HUES64 (cell line): ENCODE measurements at regions not wholly inside any gene's neighbourhood (a gene's known extent, or its start where the extent isn't known, plus 50 kb on each side); places are given as distances from the start of the nearest gene placed in this dataset.

Source experiments
- H3K27ac ChIP-seq: 2 replicates; pipeline ENCODE4 v1.7.0; 2013; ENCODE audit warnings: low read depth, low read length, inconsistent platforms
- H3K27me3 ChIP-seq: 2 replicates; pipeline ENCODE4 v1.6.1; 2013; ENCODE audit warnings: mild to moderate bottlenecking, low read length; ENCODE audit not compliant: insufficient read depth
- H3K36me3 ChIP-seq: 2 replicates; pipeline ENCODE4 v1.6.1; 2013; ENCODE audit warnings: mild to moderate bottlenecking, low read length; ENCODE audit not compliant: insufficient read depth
- H3K4me1 ChIP-seq: 2 replicates; pipeline ENCODE4 v1.6.1; 2013; ENCODE audit warnings: mild to moderate bottlenecking, low read length, moderate library complexity; ENCODE audit not compliant: insufficient read depth
- H3K4me3 ChIP-seq: 2 replicates; pipeline ENCODE4 v1.5.1; 2013; ENCODE audit warnings: mild to moderate bottlenecking, low read length, moderate library complexity
- H3K9ac ChIP-seq: 2 replicates; pipeline ENCODE4 v1.6.1; 2013; ENCODE audit warnings: mild to moderate bottlenecking, low read depth, low read length
- H3K9me3 ChIP-seq: 2 replicates; pipeline ENCODE4 v1.6.1; 2013; ENCODE audit warnings: low read depth, low read length; ENCODE audit not compliant: insufficient read depth
- WGBS: fragments of 150-250, 120-280 bp; methylation state at CpG from one replicate; pipeline ENCODE4 v1.1.7; 2013; ENCODE audit warnings: missing lambda C conversion rate; 5-methylcytosine and 5-hydroxymethylcytosine counted together

- 100% methylated on average over 2 of the region's 2 CpGs for WGBS
- H3K27ac ChIP-seq: no peak overlapping the region
- no peaks in the 10 kb centered on the region for H3K9me3 ChIP-seq
- no peaks in the 10 kb centered on the region for H3K27me3 ChIP-seq
- H3K9ac ChIP-seq: no peak overlapping the region
- H3K4me3 ChIP-seq: no peak overlapping the region
- H3K36me3 ChIP-seq: no peaks in the 10 kb centered on the region
- H3K4me1 ChIP-seq: no peaks in the 10 kb centered on the region
Measured at GRCh38 chr3:159326998-159327397, 525.1 kb downstream of the MFSD1 start.

DNA sequence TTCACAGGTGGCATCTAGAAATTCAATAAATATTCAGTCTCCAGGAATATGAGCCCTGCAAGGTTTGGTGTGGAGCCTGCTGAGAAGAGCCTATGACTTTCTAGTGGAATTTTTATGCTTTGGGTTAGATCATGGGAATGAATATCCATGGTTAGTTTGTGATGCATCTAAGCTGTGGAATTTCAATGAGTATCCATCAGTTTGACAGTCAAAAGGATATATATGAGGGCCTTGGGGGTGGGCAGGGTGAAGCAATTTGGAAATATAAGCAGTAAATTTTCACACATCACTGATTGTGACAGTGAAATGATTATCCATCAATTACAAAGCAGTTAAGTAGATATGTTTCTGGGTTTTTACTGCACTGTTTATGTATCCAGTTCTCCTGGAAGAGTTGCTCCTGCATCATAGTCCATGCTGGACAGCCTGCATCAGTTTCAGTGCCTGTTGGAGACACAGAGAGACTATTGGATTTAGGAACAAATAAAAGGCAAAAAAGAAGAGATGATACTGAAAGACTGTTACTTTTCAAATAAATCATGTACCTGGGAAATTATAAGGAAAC lies 530.8 kb downstream of the MFSD1 start:
- H3K27ac ChIP-seq: no peak overlapping the region

DNA sequence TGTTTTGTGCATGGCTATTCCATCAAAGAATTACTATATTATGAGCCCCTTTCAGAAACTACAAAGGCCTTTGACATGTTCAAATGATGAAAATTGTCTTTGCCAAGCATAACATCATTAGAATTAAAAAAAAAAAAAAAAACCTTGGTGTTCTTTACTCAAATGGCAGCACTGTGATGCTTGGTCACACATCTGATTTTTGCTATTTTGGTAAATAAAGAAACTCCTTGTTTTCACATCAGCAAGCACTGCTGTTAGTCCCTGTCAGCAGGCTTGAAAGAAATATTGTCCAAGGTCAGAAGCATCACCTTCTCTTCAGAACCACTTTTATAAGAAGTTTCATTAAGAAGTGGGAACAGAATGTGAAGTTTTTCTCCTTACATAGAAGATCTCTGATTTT lies 537.3 kb downstream of the MFSD1 start:
- Histone ChIP-seq H3K4me1 (no peaks in the 10 kb centered on the region), H3K27me3 (no peaks in the 10 kb centered on the region), H3K9ac (no peak overlapping the region), H3K4me3 (no peak overlapping the region), H3K27ac (no peak overlapping the region), H3K9me3 (peaks cover 9% of the 10 kb centered on the region; the same call in 1 of the 2 replicates), H3K36me3 (no peaks in the 10 kb centered on the region)

More for the DNA sequence above, 530.8 kb downstream of the MFSD1 start:
- Histone ChIP-seq H3K4me1 (no peaks in the 10 kb centered on the region), H3K4me3 (no peak overlapping the region), H3K9me3 (no peaks in the 10 kb centered on the region), H3K9ac (no peak overlapping the region), H3K36me3 (no peaks in the 10 kb centered on the region), H3K27me3 (no peaks in the 10 kb centered on the region)

DNA sequence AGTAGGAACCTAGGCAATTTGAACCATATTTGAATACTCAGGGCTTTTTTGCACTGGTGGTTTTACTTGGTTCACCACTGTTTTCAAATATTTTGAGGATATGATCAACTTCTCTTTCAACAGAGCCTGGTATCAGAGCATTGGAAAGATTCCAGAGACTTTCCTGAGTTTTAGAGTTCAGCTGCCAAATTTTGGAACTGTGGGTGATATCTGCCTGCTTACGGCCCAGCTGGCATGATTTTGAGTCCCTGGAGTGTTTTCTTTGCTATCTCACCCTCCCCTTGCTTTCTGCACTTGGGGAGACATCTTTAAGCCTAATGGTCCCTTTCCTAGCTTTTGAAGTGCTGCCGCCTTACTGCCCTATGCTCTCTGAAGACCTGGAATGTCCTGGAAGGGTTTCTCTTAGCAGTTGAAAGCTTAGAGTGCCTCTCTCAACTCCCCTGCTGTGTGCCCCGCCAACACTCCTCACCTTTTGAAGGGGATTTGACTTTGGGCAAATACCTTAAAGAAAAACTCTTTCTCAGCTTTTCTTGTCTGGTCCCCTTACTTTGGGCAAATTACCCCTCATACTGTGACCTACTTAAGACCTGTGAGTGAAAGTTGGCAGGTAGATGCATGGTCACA lies 539.1 kb downstream of the MFSD1 start:
- no peak overlapping the region for H3K4me3 ChIP-seq
- no peak overlapping the region for H3K27ac ChIP-seq
- H3K36me3 ChIP-seq: no peaks in the 10 kb centered on the region
- H3K9me3 ChIP-seq: peaks cover 9% of the 10 kb centered on the region; the same call in 1 of the 2 replicates
- H3K9ac ChIP-seq: no peak overlapping the region
- 56% methylated on average over 3 of the region's 3 CpGs for WGBS
- no peaks in the 10 kb centered on the region for H3K27me3 ChIP-seq
- no peaks in the 10 kb centered on the region for H3K4me1 ChIP-seq

GRCh38 chr3:159346271-159346903 lies 544.5 kb downstream of the MFSD1 start:
- H3K27ac ChIP-seq: no peak overlapping the region
- H3K9me3 ChIP-seq: no peaks in the 10 kb centered on the region
- H3K9ac ChIP-seq: no peak overlapping the region
- H3K4me3 ChIP-seq: no peak overlapping the region
- H3K4me1 ChIP-seq: no peaks in the 10 kb centered on the region
- no peaks in the 10 kb centered on the region for H3K36me3 ChIP-seq
- 0 out of 2 replicates have a peak, but pooled peaks cover 3% of the 10 kb centered on the region for H3K27me3 ChIP-seq
- WGBS: 87% methylated on average over 4 of the region's 5 CpGs

DNA sequence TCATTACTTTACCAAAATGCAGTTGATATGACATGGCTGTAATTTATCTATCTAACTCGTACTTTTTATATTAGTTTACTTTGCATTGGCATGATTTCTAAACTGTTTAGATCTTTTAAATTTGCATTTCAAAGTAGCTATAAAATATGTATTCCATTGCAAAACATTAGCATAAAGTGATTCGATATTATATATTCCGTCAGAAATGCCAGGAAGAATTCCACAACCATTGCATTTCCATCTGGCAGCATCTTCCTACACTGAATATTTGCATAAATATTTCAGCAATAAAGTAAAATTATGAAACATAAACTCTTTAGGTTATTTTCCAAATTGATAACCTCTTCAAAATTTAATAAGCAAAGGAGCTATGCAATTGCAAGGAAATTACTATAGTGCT lies 546.6 kb downstream of the MFSD1 start:
- no peak overlapping the region for H3K9ac ChIP-seq
- no peaks in the 10 kb centered on the region for H3K9me3 ChIP-seq
- 0 out of 2 replicates have a peak, but pooled peaks cover 3% of the 10 kb centered on the region for H3K27me3 ChIP-seq
- no peaks in the 10 kb centered on the region for H3K36me3 ChIP-seq
- H3K4me3 ChIP-seq: no peak overlapping the region
- no peak overlapping the region for H3K27ac ChIP-seq
- 94% methylated on average over 2 of the region's 3 CpGs for WGBS
- H3K4me1 ChIP-seq: no peaks in the 10 kb centered on the region

DNA sequence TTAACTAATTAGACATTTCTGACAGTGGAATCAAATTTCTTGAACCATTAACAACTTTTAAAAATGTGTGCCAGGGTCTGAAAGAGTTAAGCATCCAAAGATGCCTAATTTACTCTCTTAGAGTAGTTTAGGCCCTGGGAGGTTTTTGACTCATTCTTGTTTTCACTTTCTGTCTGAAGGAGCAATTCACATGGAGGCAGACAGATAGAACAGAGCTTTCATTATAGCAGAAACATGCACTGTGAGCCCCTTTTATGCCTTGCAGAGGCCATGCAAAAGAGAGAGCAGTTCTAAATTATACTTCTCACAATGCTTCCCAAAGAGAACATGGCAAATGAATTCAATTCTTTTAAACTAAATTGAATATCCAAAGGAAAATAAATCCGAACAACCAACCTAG lies 554.8 kb downstream of the MFSD1 start:
- no peaks in the 10 kb centered on the region for H3K27me3 ChIP-seq
- H3K9ac ChIP-seq: no peak overlapping the region
- H3K4me1 ChIP-seq: peaks cover 7% of the 10 kb centered on the region; the same call in 1 of the 2 replicates
- no peaks in the 10 kb centered on the region for H3K36me3 ChIP-seq
- H3K27ac ChIP-seq: no peak overlapping the region
- no peaks in the 10 kb centered on the region for H3K9me3 ChIP-seq
- WGBS: 75% methylated on average over 1 of the region's 1 CpG
- no peak overlapping the region for H3K4me3 ChIP-seq

- Histone ChIP-seq H3K27ac (no peak overlapping the region), H3K9ac (no peak overlapping the region), H3K27me3 (no peaks in the 10 kb centered on the region), H3K36me3 (no peaks in the 10 kb centered on the region), H3K4me3 (no peak overlapping the region), H3K9me3 (no peaks in the 10 kb centered on the region), H3K4me1 (no peaks in the 10 kb centered on the region)
- WGBS: 86% methylated on average over 1 of the region's 1 CpG
Measured at GRCh38 chr3:159364511-159364910, 562.7 kb downstream of the MFSD1 start.

DNA sequence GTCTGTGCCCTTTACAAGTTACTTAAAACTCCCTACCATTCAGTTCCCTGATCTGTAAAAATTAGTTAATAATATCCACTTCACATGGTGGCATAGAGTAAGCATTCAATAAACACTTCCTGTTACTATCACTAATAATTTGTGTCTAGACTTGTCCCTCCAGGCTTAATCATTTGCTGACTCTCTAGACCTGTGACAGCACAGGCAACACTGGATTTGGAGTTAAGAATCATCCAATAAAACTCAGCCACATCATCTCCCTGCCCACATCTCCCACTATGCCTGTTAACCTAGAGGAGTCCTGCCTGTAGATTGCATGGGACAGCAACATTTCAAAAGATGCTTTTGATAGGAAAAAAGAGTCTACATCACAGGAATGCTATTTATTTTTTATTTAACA lies 564.6 kb downstream of the MFSD1 start:
- no peaks in the 10 kb centered on the region for H3K27me3 ChIP-seq
- H3K4me3 ChIP-seq: no peak overlapping the region
- no peaks in the 10 kb centered on the region for H3K36me3 ChIP-seq
- H3K4me1 ChIP-seq: no peaks in the 10 kb centered on the region
- H3K9me3 ChIP-seq: no peaks in the 10 kb centered on the region
- no peak overlapping the region for H3K9ac ChIP-seq
- H3K27ac ChIP-seq: no peak overlapping the region

DNA sequence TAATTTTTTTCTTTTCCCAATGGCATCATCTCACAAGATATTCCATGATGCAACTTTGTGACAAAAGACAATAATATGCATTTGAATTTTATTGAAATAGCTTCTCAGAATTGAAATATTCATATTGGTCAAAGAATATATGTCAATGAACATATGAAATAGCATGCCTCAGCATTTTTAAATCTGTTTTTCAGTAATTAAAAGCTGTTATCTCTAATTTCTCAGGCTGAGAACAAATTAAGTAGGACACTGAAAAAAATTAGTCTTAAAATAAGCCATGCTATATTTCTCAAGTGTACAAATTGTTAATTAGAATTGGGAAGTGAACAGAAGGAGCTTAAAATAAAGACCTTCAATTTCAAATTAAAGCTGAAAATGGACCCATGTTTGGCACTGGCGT lies 570.1 kb downstream of the MFSD1 start:
- no peaks in the 10 kb centered on the region for H3K36me3 ChIP-seq
- H3K4me1 ChIP-seq: no peaks in the 10 kb centered on the region
- H3K9me3 ChIP-seq: no peaks in the 10 kb centered on the region
- H3K27ac ChIP-seq: no peak overlapping the region
- H3K4me3 ChIP-seq: no peak overlapping the region
- H3K9ac ChIP-seq: no peak overlapping the region
- WGBS: 88% methylated on average over 1 of the region's 1 CpG
- H3K27me3 ChIP-seq: no peaks in the 10 kb centered on the region

DNA sequence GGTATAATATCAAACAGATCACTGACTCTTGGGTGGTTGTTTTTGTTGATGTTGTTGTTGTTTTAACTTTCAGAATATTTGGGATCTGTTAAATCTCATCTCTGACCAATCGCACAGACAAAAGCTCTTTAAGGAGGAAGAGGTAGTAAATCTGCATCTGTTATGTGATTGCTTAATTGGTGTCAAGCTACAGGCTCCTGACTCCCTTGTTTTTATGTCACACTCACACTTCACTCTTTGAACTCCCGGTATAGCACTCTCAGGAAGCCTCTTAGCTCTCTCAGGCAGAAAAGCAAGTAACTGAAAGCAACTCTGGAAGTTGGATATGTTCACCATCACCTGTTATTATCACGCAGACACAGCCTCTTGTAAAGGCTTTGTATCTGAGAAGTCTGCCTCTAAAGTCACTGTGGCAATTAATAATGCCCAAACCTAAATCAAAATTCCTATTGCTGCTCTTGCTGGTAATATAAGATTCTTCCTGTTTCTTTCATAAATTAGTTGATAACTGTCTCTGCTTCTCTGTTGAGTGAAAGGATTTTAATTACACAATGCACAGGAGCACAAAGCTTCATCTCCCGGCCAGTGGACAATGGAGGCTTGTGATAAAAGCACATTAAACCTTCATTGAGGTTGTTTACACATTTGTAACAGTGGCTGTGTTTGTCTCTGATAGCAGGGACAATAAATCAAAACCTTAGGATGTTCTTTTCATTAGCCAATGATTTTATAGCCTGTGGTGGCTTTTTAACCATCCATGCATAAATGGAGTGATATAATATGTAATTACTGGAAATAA lies 576.7 kb downstream of the MFSD1 start:
- Histone ChIP-seq H3K27me3 (no peaks in the 10 kb centered on the region), H3K4me3 (no peak overlapping the region), H3K27ac (no peak overlapping the region), H3K9ac (no peak overlapping the region), H3K36me3 (no peaks in the 10 kb centered on the region), H3K9me3 (no peaks in the 10 kb centered on the region), H3K4me1 (no peaks in the 10 kb centered on the region)
- WGBS: 85% methylated on average over 4 of the region's 4 CpGs
